ENCODE measurements at regions not wholly inside any gene's neighbourhood (a gene's known extent, or its start where the extent isn't known, plus 50 kb on each side); places are given as distances from the start of the nearest gene placed in this dataset.

DNA sequence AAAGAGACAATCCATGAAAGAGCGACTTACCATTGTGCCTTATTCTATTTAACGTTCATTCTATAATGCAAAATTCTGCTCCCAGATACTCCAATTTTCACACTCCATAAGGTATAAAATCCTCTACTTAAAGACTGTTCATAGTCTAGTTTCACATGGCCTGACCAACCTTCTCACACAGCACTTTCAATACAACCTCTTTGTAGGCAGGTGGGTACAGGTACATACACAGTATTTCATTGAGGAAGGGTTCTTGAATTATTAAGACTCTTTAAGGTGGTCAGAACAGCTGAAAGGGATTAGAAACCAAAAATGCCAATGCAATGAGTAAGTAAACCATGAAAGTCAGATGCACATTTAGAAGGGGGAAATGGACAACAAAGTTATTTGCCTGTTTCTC lies 352.0 kb downstream of the PARP8 start:
- Histone ChIP-seq H3K36me3 (no peaks in the 10 kb centered on the region), H3K27ac (no peak overlapping the region), H3K4me3 (no peak overlapping the region), H3K9me3 (no peaks in the 10 kb centered on the region), H3K4me1 (no peaks in the 10 kb centered on the region), H3K27me3 (no peaks in the 10 kb centered on the region)
- no peak for DNase-seq
- TF ChIP-seq, protein P1, sequence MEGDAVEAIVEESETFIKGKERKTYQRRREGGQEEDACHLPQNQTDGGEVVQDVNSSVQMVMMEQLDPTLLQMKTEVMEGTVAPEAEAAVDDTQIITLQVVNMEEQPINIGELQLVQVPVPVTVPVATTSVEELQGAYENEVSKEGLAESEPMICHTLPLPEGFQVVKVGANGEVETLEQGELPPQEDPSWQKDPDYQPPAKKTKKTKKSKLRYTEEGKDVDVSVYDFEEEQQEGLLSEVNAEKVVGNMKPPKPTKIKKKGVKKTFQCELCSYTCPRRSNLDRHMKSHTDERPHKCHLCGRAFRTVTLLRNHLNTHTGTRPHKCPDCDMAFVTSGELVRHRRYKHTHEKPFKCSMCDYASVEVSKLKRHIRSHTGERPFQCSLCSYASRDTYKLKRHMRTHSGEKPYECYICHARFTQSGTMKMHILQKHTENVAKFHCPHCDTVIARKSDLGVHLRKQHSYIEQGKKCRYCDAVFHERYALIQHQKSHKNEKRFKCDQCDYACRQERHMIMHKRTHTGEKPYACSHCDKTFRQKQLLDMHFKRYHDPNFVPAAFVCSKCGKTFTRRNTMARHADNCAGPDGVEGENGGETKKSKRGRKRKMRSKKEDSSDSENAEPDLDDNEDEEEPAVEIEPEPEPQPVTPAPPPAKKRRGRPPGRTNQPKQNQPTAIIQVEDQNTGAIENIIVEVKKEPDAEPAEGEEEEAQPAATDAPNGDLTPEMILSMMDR (IDR thresholded peaks at IDR 0.05): no peak
- TF ChIP-seq POLR2A (IDR thresholded peaks at IDR 0.05): no peak
- intact Hi-C loops (cut with DNase I; ENCODE audit: low total_unique reads): no loop called here

GRCh38 chr5:51024263-51024662 lies 357.8 kb downstream of the PARP8 start:
- intact Hi-C loops (cut with DNase I; ENCODE audit: low total_unique reads): no loop called here
- Histone ChIP-seq H3K27me3 (no peaks in the 10 kb centered on the region), H3K27ac (no peak overlapping the region), H3K9me3 (no peaks in the 10 kb centered on the region), H3K4me3 (no peak overlapping the region), H3K4me1 (no peaks in the 10 kb centered on the region), H3K36me3 (no peaks in the 10 kb centered on the region)
- no peak for TF ChIP-seq POLR2A (IDR thresholded peaks at IDR 0.05)
- TF ChIP-seq, protein P1 (IDR thresholded peaks at IDR 0.05): no peak
- no peak for DNase-seq

DNA sequence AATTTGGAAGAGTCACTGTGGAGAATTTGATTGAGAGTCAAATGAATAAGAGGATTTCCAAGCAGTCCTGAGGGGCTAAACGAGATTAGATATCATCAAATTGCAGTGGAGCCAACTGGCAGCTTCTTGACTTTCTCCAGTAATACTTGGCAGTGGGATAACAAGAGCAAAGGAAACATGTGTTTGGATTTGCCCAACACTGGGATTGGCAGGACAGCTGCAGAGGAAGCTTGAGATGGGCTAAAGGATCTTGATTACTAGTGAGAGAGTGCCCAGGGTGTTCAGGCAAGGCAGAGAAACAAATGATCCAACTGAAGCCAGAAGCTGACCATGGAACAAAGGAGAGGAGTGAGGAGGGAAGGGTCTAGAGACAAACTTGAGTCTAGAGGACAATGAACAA lies 356.0 kb upstream of the ISL1 start:
- Histone ChIP-seq H3K27ac (no peak overlapping the region), H3K4me1 (no peaks in the 10 kb centered on the region), H3K27me3 (no peaks in the 10 kb centered on the region), H3K9me3 (no peaks in the 10 kb centered on the region), H3K36me3 (no peaks in the 10 kb centered on the region), H3K4me3 (no peak overlapping the region)
- TF ChIP-seq POLR2A (IDR thresholded peaks at IDR 0.05): no peak
- TF ChIP-seq, protein P1 (IDR thresholded peaks at IDR 0.05): no peak
- no peak for DNase-seq
- intact Hi-C loops (cut with DNase I; ENCODE audit: low total_unique reads): no loop called here

DNA sequence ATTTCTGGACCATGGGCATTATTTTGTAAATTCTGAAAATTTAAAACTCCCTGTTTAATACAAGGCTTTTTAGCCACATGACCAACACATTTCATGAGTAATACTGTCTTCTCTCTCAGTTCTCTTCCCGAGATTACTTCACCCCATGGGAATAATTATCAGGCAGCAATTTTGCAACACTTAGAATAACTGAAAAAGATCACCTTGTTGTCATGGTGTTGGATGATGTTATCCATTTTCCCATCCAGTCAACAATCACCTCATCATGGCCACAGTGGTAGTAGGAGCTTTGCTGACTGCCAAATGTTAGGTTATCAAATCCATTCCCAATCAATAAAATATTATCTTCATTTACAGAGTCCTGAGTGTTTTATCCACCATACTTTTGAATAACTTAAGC lies 354.9 kb upstream of the ISL1 start:
- H3K36me3 ChIP-seq: no peaks in the 10 kb centered on the region
- H3K27ac ChIP-seq: no peak overlapping the region
- DNase-seq: no peak
- no peak for TF ChIP-seq POLR2A (IDR thresholded peaks at IDR 0.05)
- TF ChIP-seq, protein P1 (IDR thresholded peaks at IDR 0.05): no peak
- no peaks in the 10 kb centered on the region for H3K4me1 ChIP-seq
- no peaks in the 10 kb centered on the region for H3K9me3 ChIP-seq
- no peaks in the 10 kb centered on the region for H3K27me3 ChIP-seq
- no peak overlapping the region for H3K4me3 ChIP-seq
- intact Hi-C loops (cut with DNase I; ENCODE audit: low total_unique reads): no loop called here

DNA sequence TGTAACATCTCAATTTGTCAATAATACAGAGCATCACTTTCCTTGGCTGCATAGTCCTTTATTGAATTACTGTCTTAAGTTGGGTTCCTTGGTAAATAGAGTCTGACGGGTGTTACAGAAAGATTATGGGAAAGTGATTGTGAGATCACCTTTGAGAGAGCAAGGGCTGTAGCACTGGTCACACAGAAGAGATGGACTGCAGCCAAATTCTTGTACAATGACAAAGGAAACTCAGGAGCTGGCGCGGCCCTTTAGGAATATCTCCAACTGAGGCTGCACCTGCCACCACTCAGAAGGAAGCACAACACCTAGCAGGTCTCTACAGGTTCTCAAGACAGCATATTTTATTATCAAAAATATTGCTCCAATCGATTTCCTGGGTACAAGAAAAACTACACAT lies 350.0 kb upstream of the ISL1 start:
- intact Hi-C loops (cut with DNase I; ENCODE audit: low total_unique reads): no loop called here
- TF ChIP-seq, protein P1 (IDR thresholded peaks at IDR 0.05): no peak
- no peak for TF ChIP-seq POLR2A (IDR thresholded peaks at IDR 0.05)
- Histone ChIP-seq H3K9me3 (no peaks in the 10 kb centered on the region), H3K4me1 (no peaks in the 10 kb centered on the region), H3K36me3 (no peaks in the 10 kb centered on the region), H3K27me3 (no peaks in the 10 kb centered on the region), H3K27ac (no peak overlapping the region), H3K4me3 (no peak overlapping the region)
- DNase-seq: no peak

Measured in uterus (tissue), 3 donors.